OCI-LY7 (cell line): ENCODE measurements at regions not wholly inside any gene's neighbourhood (a gene's known extent, or its start where the extent isn't known, plus 50 kb on each side); places are given as distances from the start of the nearest gene placed in this dataset.

Source experiments
- BruUV-seq: library from RNA; stranded (reverse); fragments of 400-500 nt; replicated peaks from 2 replicates; lab custom pipeline; 2021; lab: Mats Ljungman, UMichigan
- CTCF ChIA-PET: fragments of 300-600 bp; sonication (Branson Sonifier 250); formaldehyde crosslinking; loops from one replicate; lab custom pipeline; 2022; ENCODE audit warnings: antibody characterized with exemption; ENCODE audit not compliant: unreplicated experiment; lab: Charles Lee
- POLR2A ChIA-PET: fragments of 300-600 bp; sonication (Branson Sonifier 250); formaldehyde crosslinking; loops from one replicate; lab custom pipeline; 2022; ENCODE audit warnings: antibody characterized with exemption; lab: Charles Lee
- DNase-seq: peaks from one replicate; pipeline ENCODE4 v3.0.0-alpha.2; 2015; ENCODE audit warnings: low spot score
- H2AFZ ChIP-seq: fragments of 200-600 bp; sonication (generic), shearing (Covaris generic); 2 replicates; pipeline ENCODE4 v1.6.1; 2014; ENCODE audit warnings: mild to moderate bottlenecking, antibody characterized with exemption, low read length, moderate library complexity
- H3K27ac ChIP-seq: fragments of 200-600 bp; sonication (generic); 2 replicates; pipeline ENCODE4 v1.5.1; 2014; ENCODE audit warnings: mixed run types, low read depth, mild to moderate bottlenecking, moderate library complexity, low read length, inconsistent platforms; ENCODE audit not compliant: poor library complexity, severe bottlenecking
- H3K36me3 ChIP-seq: fragments of 200-600 bp; sonication (generic); 2 replicates; pipeline ENCODE4 v1.6.1; 2014; ENCODE audit warnings: mild to moderate bottlenecking, antibody characterized with exemption, low read length, moderate library complexity, mixed read lengths; ENCODE audit not compliant: insufficient read depth
- H3K4me1 ChIP-seq: fragments of 200-600 bp; sonication (generic); 2 replicates; pipeline ENCODE4 v1.5.1; 2014; ENCODE audit warnings: mild to moderate bottlenecking, low read length; ENCODE audit not compliant: insufficient read depth, poor library complexity, severe bottlenecking
- H3K4me2 ChIP-seq: fragments of 200-600 bp; sonication (generic); 2 replicates; pipeline ENCODE4 v1.6.1; 2014; ENCODE audit warnings: mild to moderate bottlenecking, low read length
- H3K4me3 ChIP-seq: fragments of 200-600 bp; sonication (generic); 2 replicates; pipeline ENCODE4 v1.5.1; 2014; ENCODE audit warnings: mild to moderate bottlenecking, low read depth, low read length; ENCODE audit not compliant: poor library complexity, severe bottlenecking
- H3K79me2 ChIP-seq: fragments of 200-600 bp; sonication (generic); 2 replicates; pipeline ENCODE4 v1.6.1; 2016; ENCODE audit warnings: low read depth, mild to moderate bottlenecking, low read length, moderate library complexity, mixed read lengths; ENCODE audit not compliant: insufficient read depth
- H3K9me2 ChIP-seq: fragments of 200-600 bp; sonication (generic); 2 replicates; pipeline ENCODE4 v1.6.1; 2016; ENCODE audit warnings: mild to moderate bottlenecking, low read length, mixed read lengths; ENCODE audit not compliant: insufficient read depth
- H3K9me3 ChIP-seq: fragments of 200-600 bp; sonication (generic); 2 replicates; pipeline ENCODE4 v1.6.1; 2014; ENCODE audit warnings: mild to moderate bottlenecking, mixed run types, low read length, mixed read lengths
- H4K20me1 ChIP-seq: fragments of 200-600 bp; sonication (generic); 2 replicates; pipeline ENCODE4 v1.6.1; 2014; ENCODE audit warnings: mild to moderate bottlenecking, antibody characterized with exemption, low read length, moderate library complexity, mixed read lengths; ENCODE audit not compliant: insufficient read depth
- CTCF ChIP-seq: fragments of 200-600 bp; sonication (generic); conservative IDR thresholded peaks from 2 replicates; pipeline ENCODE4 v1.5.1; 2014; ENCODE audit warnings: mild to moderate bottlenecking, antibody characterized with exemption, low read length, moderate library complexity, mixed read lengths
- EZH2phosphoT487 ChIP-seq: fragments of 200-600 bp; sonication (generic); IDR thresholded peaks from 2 replicates; pipeline ENCODE4 v1.6.1; 2018; ENCODE audit warnings: low read depth, borderline replicate concordance, mild to moderate bottlenecking, mixed run types, antibody characterized with exemption, low read length, moderate library complexity, mixed read lengths
- intact Hi-C: fragments of 100-400 bp; cut with micrococcal nuclease; formaldehyde crosslinking; loops from one replicate; pipeline ENCODE4 v1.10.0; 2022; ENCODE audit not compliant: unreplicated experiment

DNA sequence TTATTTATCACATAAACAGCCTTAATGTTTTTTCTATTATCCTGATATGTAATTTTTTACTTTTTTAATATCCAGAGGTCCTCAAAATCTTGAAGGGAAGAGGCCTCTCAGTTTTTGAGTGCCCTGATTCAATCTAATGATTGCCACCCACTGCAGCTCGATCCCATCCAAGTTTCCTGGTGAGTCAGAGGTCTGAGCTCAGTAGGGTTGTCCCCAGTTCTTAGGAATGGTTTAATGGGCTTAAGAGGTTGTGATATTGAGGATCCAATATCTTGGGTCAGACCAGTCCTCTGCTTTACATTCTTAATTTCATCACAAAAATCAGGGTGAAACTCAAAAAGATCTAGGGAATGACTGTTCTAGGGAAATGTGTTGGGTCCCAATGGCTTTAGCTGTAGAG is 238.5 kb downstream of the NSUN3 start:
- H3K79me2 ChIP-seq, result no peaks in the 10 kb centered on the region
- H3K9me2 ChIP-seq, result no peaks in the 10 kb centered on the region; the same call in 1 of the 2 replicates
- no peak overlapping the region for H3K4me3 ChIP-seq
- no peaks in the 10 kb centered on the region for H4K20me1 ChIP-seq
- H3K36me3 ChIP-seq, result no peaks in the 10 kb centered on the region
- H2AFZ ChIP-seq, result no peak overlapping the region
- no peaks in the 10 kb centered on the region for H3K4me1 ChIP-seq
- TF ChIP-seq EZH2phosphoT487, result no peak
- TF ChIP-seq CTCF, result no peak
- CTCF ChIA-PET, result no interaction called here
- DNase-seq, result no peak
- BruUV-seq, result no TSS peak
- intact Hi-C loops, result no loop called here
- POLR2A ChIA-PET, result interaction anchor here (0.6 to 1.3 kb wide), 2 partner anchors 11 to 17 kb away, joined by 3 read pairs; no protein-coding TSS in a partner anchor
- H3K9me3 ChIP-seq, result no peaks in the 10 kb centered on the region
- no peak overlapping the region for H3K4me2 ChIP-seq
- H3K27ac ChIP-seq, result no peak overlapping the region

- no peaks in the 10 kb centered on the region for H3K79me2 ChIP-seq
- no peak overlapping the region for H2AFZ ChIP-seq
- no TSS peak for BruUV-seq
- no peaks in the 10 kb centered on the region for H3K36me3 ChIP-seq
- no peak overlapping the region for H3K27ac ChIP-seq
- DNase-seq, result no peak
- no peak overlapping the region for H3K4me2 ChIP-seq
- no peaks in the 10 kb centered on the region; the same call in 1 of the 2 replicates for H3K9me2 ChIP-seq
- H3K4me3 ChIP-seq, result no peak overlapping the region
- ChIA-PET POLR2A (interaction anchor here (0.7 to 1.3 kb wide), 2 partner anchors 10 to 287 kb away, joined by 3 read pairs; no protein-coding TSS in a partner anchor), CTCF (no interaction called here)
- TF ChIP-seq CTCF (no peak), EZH2phosphoT487 (no peak)
- intact Hi-C loops, result no loop called here
- H4K20me1 ChIP-seq, result no peaks in the 10 kb centered on the region
- no peaks in the 10 kb centered on the region for H3K9me3 ChIP-seq
- no peaks in the 10 kb centered on the region for H3K4me1 ChIP-seq
Measured at GRCh38 chr3:94303266-94303665, 240.4 kb downstream of the NSUN3 start.

GRCh38 chr3:94303897-94304296 is 241.0 kb downstream of the NSUN3 start:
- TF ChIP-seq EZH2phosphoT487 (no peak), CTCF (0 out of 2 replicates have a peak, but pooled peaks have one; percentile 13)
- CTCF ChIA-PET, result no interaction called here
- Histone ChIP-seq H3K27ac (no peak overlapping the region), H3K4me3 (no peak overlapping the region), H3K4me2 (no peak overlapping the region), H4K20me1 (no peaks in the 10 kb centered on the region), H3K4me1 (no peaks in the 10 kb centered on the region), H2AFZ (no peak overlapping the region), H3K79me2 (no peaks in the 10 kb centered on the region), H3K36me3 (no peaks in the 10 kb centered on the region), H3K9me3 (no peaks in the 10 kb centered on the region), H3K9me2 (no peaks in the 10 kb centered on the region)
- DNase-seq, result no peak
- intact Hi-C loops, result no loop called here
- BruUV-seq, result no TSS peak
- POLR2A ChIA-PET, result interaction anchor here (1.3 kb wide), 1 partner anchor 10 kb away, joined by 3 read pairs; no protein-coding TSS in a partner anchor
